Activated CD4-positive, alpha-beta T cell treated with anti-CD3 and anti-CD28 coated beads, Interleukin-2, Interleukin-6, amounts not matched to agents 100 ng/mL and 50 ng/mL, durations not matched to agents 16 hours and 8 hours (primary cell): ENCODE measurements at regions not wholly inside any gene's neighbourhood (a gene's known extent, or its start where the extent isn't known, plus 50 kb on each side); places are given as distances from the start of the nearest gene placed in this dataset.
"Not testable (repeated sequence)": the region's sequence is repeated elsewhere in the genome, so short reads cannot be mapped to it uniquely, and the experiment has no call there.

Source experiments
- DNase-seq: peaks from one replicate; pipeline ENCODE4 v3.0.0-alpha.2; 2020

GRCh38 chr2:118791483-118791882 lies 56.0 kb downstream of the EN1 start:
- DNase-seq = no peak

DNA sequence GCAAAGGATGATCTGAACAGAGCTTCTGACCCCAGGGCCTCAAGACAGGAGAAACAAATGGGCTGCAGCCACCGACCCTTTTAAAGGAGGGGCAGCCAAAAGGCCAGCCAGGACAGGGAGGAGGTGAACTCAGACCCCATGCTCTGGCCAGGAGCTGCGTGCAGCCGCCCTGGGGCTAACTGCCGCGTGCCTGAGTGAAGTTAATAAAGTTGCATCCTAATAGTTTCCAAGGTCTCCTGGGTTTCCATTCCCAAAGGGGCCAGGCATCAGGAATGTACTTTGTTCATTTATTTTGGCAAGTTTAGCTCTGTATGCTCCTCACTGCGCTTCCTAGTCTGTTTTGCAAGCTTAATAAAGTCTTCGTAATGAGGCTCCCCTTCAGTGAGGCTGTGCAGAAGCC lies 60.7 kb downstream of the EN1 start:
- DNase-seq = no peak

DNA sequence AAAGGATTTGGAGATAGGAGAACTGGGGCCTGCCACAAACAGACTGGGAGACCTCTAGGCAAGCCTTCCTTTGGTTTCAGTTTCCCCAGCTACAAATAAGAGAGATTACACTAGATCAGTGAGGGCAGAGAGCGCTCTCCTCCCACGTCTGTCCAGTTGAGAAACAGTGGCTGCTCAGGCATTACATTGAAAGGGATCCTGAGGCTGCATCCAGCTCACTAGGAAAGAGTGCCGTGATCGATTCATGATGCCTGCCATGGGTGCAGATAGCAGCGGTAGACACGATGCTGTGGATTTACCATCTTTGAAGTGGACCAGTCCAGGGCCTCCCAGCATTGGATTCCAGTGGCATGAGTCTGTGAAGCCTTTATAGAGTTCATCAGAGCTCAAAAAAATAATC lies 62.6 kb downstream of the EN1 start:
- no peak for DNase-seq

DNA sequence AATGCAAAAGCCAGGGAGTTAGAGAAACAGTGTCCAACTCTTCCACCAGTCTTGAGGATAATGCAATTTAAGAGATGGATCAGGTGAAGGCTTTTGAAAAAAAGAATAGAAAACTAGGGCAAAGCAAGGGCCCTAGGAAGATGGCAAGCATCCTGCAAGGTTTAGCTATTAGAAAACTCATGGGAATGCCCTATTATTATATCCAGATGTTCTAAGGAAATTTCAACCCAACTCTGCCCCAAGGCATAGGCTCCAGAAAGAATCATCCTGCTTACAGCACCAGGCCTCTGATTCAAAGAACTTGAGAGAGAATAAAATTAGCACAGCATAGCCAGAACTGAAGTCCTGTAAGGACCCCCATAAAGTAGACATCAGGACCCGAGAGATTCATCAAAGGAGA lies 68.1 kb downstream of the EN1 start:
- no peak for DNase-seq

- DNase-seq = peak; percentile 22
Observed at GRCh38 chr2:118774458-118775133, 72.9 kb downstream of the EN1 start.

DNA sequence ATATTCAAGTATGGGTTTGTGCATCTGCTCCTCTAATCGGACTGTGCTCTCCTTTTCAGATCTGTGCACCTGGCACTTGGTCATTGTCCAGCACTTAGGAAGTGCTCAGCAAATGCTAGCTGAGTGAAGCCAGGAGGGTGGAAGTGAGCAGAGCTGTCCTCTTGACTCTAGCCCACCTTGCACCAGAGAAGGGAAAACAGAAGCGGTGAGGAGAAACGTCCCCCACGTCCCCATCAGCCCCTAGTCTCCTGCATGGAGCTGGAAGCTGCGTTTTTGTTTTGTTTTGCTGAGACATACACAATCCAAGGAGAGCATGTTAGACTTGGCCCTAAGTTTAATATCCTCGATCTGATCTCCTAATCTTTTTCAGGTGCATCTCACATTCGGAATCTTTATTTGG lies 73.6 kb downstream of the EN1 start:
- DNase-seq = no peak

DNA sequence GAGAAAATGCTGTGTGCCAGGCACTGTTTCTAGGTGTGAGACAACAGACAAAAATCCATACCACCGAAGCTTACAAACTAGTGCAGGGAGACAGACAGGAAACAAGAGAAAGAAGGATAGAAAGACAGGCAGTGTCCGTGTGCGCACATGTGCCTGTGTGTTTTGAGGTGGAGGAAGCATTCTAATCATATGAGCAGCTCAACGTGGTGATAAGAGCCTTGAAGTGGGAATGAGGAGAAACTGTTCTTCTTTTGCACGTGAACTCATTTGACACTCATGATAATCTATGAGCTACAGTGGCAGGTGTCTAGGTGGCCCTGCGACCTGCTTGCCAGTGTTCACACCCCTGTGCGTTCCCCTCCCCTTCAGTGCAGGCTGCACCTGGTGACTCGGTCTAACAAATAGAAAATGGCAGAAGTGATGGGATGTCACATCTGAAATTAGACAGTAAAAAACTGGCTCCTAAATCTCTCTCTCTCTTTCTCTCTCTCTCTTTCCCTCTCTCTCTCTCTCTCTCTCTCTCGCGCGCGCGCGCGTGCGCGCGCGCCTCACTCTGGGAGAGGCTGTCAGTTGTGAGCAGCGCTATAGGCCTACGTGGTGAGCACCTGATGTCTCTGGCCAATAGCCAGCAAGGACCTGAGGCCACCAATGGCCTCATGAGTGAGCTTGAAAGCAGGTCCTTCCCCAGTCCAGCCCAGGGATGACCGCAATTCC lies 74.8 kb downstream of the EN1 start:
- no peak for DNase-seq

DNA sequence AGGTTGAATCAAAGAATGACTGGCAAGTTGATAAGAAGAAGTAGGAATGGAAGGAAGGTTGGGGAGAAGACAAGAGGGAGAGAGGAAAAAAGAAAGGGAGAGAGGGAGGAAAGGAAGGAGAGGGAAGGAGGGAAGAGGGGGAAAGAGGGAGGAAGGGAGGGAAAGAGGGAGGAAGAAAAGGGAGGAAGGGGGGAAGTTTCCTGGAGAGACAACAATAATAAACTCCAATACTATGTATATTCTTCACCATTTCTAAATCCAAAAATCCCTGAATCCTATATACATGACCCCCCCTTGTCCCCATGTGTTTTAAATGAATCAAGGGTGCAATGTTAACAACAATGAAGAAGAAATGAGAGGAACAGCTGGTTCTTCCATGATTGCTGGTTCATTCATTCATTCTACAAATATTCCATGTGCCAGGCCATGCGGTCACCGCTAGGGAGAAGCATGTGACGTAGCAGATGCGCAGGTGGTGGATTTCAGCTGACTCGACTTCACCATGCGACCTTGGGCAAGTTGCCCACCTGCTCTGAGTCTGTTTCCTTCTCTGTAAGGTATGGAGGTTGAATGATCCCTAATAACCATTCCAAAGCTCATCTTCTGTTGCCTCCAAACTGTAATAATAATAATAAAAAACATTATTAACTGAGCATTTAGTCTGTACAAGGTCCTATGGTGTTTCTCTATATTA lies 77.6 kb downstream of the EN1 start:
- no peak for DNase-seq

DNA sequence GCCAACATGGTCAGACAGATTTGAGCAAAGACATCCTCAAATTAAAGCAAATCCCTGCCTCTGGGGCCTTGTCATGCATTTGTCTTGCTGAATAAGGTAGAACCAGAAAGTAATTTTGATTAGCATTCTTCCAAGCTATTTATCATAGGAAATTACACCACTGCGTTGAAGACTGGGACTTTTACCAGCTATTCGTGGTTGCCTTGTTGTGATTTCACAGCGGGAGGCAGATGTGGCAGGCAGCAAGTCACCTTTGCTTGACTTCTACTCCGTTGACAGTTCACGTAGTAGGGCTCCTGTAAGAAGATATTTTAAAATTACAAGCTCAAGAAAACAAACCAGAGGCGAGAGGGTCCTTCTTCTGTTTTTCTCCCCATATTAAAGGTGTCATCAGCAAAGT lies 80.6 kb downstream of the EN1 start:
- no peak for DNase-seq

DNA sequence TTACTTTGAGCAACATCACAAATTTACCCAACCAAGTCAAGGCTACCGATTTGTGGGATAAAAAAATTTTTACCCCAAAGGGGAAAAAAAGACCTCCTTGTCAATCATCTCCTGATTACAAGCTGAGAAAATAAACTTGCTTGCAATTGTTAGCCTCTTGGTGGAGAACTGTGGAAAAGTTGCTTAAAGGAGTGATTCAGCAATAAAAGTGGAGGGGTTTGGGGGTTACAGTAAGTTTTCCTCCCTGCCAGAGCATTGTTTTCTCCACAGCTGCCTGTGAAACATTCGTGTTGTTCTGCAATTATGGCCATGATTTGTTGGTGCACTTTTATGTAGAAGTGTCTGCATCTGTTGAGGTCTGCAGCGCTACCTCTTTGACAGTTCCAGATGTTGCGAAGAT lies 82.6 kb downstream of the EN1 start:
- DNase-seq = no peak

- no peak for DNase-seq
Observed at GRCh38 chr2:118763797-118764196, 83.7 kb downstream of the EN1 start.

GRCh38 chr2:118762290-118762689 lies 85.2 kb downstream of the EN1 start:
- no peak for DNase-seq

- DNase-seq = no peak
Observed at GRCh38 chr2:118761771-118762170, 85.7 kb downstream of the EN1 start.

DNA sequence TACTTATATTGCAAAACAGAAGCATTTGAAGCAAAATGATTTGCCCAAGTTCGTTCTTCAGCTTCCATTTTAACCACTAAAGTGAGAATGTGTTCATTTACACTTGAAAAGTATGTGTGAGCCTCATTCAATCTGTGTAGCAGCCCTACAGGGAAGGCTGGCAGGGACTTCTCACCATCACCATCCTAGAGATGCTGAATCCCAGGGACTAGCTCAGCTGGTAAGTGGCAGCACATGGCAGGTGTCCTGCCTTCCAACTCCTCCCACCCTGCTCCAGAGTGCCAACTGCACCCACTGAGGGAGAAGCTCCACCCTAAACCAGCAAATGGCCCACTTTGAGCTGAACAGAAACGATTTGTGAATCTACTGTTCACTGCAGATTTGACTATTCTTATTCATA lies 91.5 kb downstream of the EN1 start:
- DNase-seq = no peak

GRCh38 chr2:118755384-118755783 lies 92.1 kb downstream of the EN1 start:
- no peak for DNase-seq

- no peak for DNase-seq
Observed at GRCh38 chr2:118752762-118753429, 94.6 kb downstream of the EN1 start.

DNA sequence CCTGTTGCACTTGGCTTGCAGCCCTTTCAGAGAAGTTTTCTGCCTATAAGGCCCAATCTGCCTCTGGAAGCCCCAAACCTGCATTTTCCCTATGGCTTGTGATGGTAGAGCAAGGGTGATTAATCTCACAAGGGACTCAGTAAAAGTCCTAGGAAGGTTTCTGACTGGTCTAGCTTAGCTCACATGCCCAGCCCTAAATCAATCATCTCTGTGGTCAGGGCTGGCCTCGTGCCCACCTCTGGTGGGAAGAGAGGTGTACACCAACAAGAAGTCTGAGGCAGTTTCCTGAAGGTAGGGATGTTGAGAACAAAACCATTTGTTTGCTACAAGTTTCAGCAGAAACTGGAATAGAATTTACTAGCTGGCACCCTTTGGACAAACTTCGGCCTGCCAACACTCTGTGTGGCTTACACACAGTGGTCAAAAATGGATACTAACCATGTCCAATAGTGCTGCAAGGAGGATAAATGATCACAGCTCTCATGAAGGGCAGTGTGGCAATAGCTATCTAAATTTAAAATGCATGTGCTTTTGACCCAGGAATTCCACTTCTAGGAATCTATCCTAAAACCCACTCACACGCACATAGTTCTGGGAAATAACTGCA lies 96.4 kb downstream of the EN1 start:
- no peak for DNase-seq

DNA sequence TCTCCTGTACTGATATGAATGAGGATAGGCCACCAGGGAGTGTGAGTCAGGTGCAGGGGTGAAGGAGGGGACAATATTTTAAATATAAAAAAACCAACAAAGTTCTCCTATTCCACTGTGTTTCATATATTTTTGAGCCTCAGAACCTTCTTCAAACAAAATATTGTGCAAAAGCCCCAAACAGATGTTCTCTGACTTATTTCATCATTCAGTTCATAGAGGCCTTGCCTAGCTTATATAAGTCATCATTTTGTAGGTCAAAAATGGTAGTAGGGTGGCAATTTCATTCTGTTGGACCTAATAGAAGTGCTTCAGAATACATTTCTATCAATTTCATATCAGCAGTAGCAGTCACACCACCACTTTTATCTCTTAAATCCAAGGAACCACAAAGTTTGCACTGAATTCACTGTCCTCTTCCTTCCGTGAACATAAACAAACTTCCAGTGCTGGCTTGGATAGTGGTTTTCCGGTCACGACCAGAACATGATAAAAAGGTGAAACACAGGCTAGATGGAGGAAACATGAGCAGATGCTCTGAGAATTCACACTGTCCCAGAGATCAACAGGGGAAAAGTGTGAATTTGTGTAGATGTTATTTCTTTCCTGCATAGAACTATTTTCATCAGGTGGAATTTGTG lies 99.1 kb downstream of the EN1 start:
- no peak for DNase-seq

GRCh38 chr2:118747637-118748036 lies 99.8 kb downstream of the EN1 start:
- no peak for DNase-seq

- no peak for DNase-seq
Observed at GRCh38 chr2:118747066-118747465, 100.4 kb downstream of the EN1 start.

GRCh38 chr2:118744682-118745181 lies 102.7 kb downstream of the EN1 start:
- not testable (repeated sequence) for DNase-seq

DNA sequence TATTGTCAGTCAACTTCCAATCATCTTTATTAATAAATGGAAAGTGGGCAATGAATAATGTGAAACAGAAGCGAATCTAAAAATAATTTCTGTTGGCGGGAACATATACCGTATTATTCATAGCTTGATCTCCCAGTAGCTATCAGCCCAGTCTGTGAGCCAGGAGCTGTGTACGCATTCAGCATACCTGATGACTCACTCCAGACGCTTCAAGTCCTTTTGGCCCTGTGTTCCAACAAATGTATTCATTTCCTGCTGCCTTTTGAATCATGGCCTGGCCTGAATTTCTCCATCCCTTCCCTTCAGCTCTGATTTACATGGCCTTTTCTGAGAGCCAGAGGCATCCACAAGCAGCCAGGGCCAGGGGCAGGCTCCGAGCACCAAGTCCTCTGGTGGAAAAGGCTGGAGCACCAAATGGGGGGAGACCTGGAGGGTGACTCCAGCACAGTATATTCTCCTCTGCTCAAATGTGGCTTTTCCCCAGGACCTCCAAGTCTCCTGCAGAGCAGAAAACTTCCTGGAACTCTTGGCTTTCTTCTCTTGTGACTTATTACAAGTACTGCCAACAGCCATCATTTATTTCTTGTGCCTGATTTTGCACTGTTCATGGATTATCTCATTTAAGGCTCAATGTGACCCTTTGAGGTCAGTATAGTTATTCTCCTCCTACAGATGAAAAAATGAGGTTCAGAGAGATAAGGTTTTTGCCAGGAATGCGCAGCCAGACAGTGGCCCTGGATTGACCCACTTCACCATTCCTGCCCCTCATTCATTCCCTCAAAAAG lies 108.7 kb downstream of the EN1 start:
- DNase-seq = no peak
